Daoy (cell line): ENCODE measurements at regions not wholly inside any gene's neighbourhood (a gene's known extent, or its start where the extent isn't known, plus 50 kb on each side); places are given as distances from the start of the nearest gene placed in this dataset.

Source experiments
- DNase-seq: peaks from one replicate; pipeline ENCODE4 v3.0.0-alpha.2; 2015; ENCODE audit warnings: low read depth

GRCh38 chr16:49216593-49216992 lies 65.0 kb downstream of the CBLN1 start:
- DNase-seq, result no peak

- DNase-seq, result no peak
Measured at GRCh38 chr16:49213594-49213993, 68.0 kb downstream of the CBLN1 start.

GRCh38 chr16:49204191-49204590 lies 77.4 kb downstream of the CBLN1 start:
- no peak for DNase-seq

- no peak for DNase-seq
Measured at GRCh38 chr16:49203361-49203760, 78.3 kb downstream of the CBLN1 start.

- DNase-seq, result no peak
Measured at GRCh38 chr16:49201118-49201517, 80.5 kb downstream of the CBLN1 start.

GRCh38 chr16:49200223-49200820 lies 81.3 kb downstream of the CBLN1 start:
- DNase-seq, result no peak

GRCh38 chr16:49195237-49195548 lies 86.4 kb downstream of the CBLN1 start:
- no peak for DNase-seq

GRCh38 chr16:49194537-49195236 lies 87.0 kb downstream of the CBLN1 start:
- no peak for DNase-seq

- no peak for DNase-seq
Measured at GRCh38 chr16:49193596-49193995, 88.0 kb downstream of the CBLN1 start.

- DNase-seq, result peak; percentile 3
Measured at GRCh38 chr16:49189286-49189685, 92.4 kb downstream of the CBLN1 start.

GRCh38 chr16:49183911-49184310 lies 97.7 kb downstream of the CBLN1 start:
- DNase-seq, result no peak

GRCh38 chr16:49181791-49182518 lies 99.7 kb downstream of the CBLN1 start:
- DNase-seq, result no peak

GRCh38 chr16:49179714-49180330 lies 101.8 kb downstream of the CBLN1 start:
- DNase-seq, result no peak

- DNase-seq, result no peak
Measured at GRCh38 chr16:49168126-49168525, 113.5 kb downstream of the CBLN1 start.

- no peak for DNase-seq
Measured at GRCh38 chr16:49165025-49165424, 116.6 kb downstream of the CBLN1 start.

- DNase-seq, result no peak
Measured at GRCh38 chr16:49161191-49161590, 120.4 kb downstream of the CBLN1 start.

GRCh38 chr16:49158029-49158642 lies 123.5 kb downstream of the CBLN1 start:
- DNase-seq, result no peak

GRCh38 chr16:49150341-49150740 lies 131.3 kb downstream of the CBLN1 start:
- no peak for DNase-seq

- no peak for DNase-seq
Measured at GRCh38 chr16:49148410-49148809, 133.2 kb downstream of the CBLN1 start.

- DNase-seq, result no peak
Measured at GRCh38 chr16:49140618-49141017, 141.0 kb downstream of the CBLN1 start.

GRCh38 chr16:49130397-49130796 lies 151.2 kb downstream of the CBLN1 start:
- no peak for DNase-seq

- DNase-seq, result no peak
Measured at GRCh38 chr16:49129935-49130334, 151.7 kb downstream of the CBLN1 start.
